ENCODE measurements at regions not wholly inside any gene's neighbourhood (a gene's known extent, or its start where the extent isn't known, plus 50 kb on each side); places are given as distances from the start of the nearest gene placed in this dataset.

- ATAC-seq (ENCODE audit: low read depth in 2 of 2) (no peak), DNase-seq (no peak)
- Histone ChIP-seq H3K9me3 (ENCODE audit: control insufficient read depth in 2 of 2, low read length in 2 of 2) (no peaks in the 10 kb centered on the region), H3K4me1 (ENCODE audit: control insufficient read depth, insufficient read depth, low read length, poor library complexity, severe bottlenecking) (no peaks in the 10 kb centered on the region), H3K36me3 (ENCODE audit: control insufficient read depth, insufficient read depth, low read length) (no peaks in the 10 kb centered on the region), H3K27ac (ENCODE audit: insufficient read depth, low read length, poor library complexity, severe bottlenecking) (no peak overlapping the region), H3K27me3 (ENCODE audit: control insufficient read depth, insufficient read depth, low read length) (no peaks in the 10 kb centered on the region), H3K4me3 (ENCODE audit: low read depth, low read length) (no peak overlapping the region)
- Mint-ChIP-seq H3K36me3 (no peaks in the 10 kb centered on the region), H3K27me3 (no peaks in the 10 kb centered on the region), H3K4me3 (no peak overlapping the region), H3K9me3 (peaks cover 0 to 4% (median 0%) of the 10 kb centered on the region in 7 donors), H3K27ac (no peak overlapping the region), H3K4me1 (no peaks in the 10 kb centered on the region)
Observed at GRCh38 chr1:90314533-90314932, 319.6 kb downstream of the ZNF326 start.

- ATAC-seq (ENCODE audit: low read depth in 2 of 2) (no peak), DNase-seq (no peak)
- Histone ChIP-seq H3K9me3 (ENCODE audit: control insufficient read depth in 2 of 2, low read length in 2 of 2) (no peaks in the 10 kb centered on the region), H3K4me3 (ENCODE audit: low read depth, low read length) (no peak overlapping the region), H3K27ac (ENCODE audit: insufficient read depth, low read length, poor library complexity, severe bottlenecking) (no peak overlapping the region), H3K36me3 (ENCODE audit: control insufficient read depth, insufficient read depth, low read length) (no peaks in the 10 kb centered on the region), H3K4me1 (ENCODE audit: control insufficient read depth, insufficient read depth, low read length, poor library complexity, severe bottlenecking) (no peaks in the 10 kb centered on the region), H3K27me3 (ENCODE audit: control insufficient read depth, insufficient read depth, low read length) (no peaks in the 10 kb centered on the region)
- Mint-ChIP-seq H3K27ac (no peak overlapping the region), H3K9me3 (peaks cover 0 to 4% (median 0%) of the 10 kb centered on the region in 7 donors), H3K27me3 (no peaks in the 10 kb centered on the region), H3K4me1 (no peaks in the 10 kb centered on the region), H3K4me3 (no peak overlapping the region), H3K36me3 (no peaks in the 10 kb centered on the region)
Observed at GRCh38 chr1:90313778-90314177, 318.9 kb downstream of the ZNF326 start.

DNA sequence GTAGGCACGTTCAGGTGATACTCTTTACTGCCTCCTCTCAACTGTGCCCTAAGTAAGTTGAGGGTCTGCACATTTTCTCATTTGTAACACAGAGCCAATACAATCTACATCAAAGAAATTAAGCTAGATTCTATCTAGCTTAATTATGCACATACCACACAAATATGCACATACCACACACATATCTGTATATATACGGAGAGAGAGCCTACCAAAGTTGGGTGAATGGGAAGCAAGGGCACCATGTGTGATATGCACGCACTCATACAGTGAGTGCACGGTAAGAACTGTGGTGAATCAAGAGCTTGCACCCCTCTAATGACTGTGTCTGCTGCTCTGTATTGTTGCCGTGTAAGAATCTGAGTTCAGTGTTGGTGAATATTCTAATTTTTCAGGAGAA, 314.9 kb downstream of the ZNF326 start:
- Mint-ChIP-seq H3K9me3 (peaks cover 0 to 7% (median 2%) of the 10 kb centered on the region in 7 donors), H3K4me3 (no peak overlapping the region), H3K27ac (no peak overlapping the region), H3K27me3 (peaks cover 5% of the 10 kb centered on the region), H3K4me1 (no peaks in the 10 kb centered on the region), H3K36me3 (no peaks in the 10 kb centered on the region)
- no peaks in the 10 kb centered on the region for H3K27me3 ChIP-seq (ENCODE audit: control insufficient read depth, insufficient read depth, low read length)
- no peaks in the 10 kb centered on the region for H3K4me1 ChIP-seq (ENCODE audit: control insufficient read depth, insufficient read depth, low read length, poor library complexity, severe bottlenecking)
- no peak for DNase-seq
- no peak overlapping the region for H3K27ac ChIP-seq (ENCODE audit: insufficient read depth, low read length, poor library complexity, severe bottlenecking)
- no peaks in the 10 kb centered on the region for H3K36me3 ChIP-seq (ENCODE audit: control insufficient read depth, insufficient read depth, low read length)
- no peak for ATAC-seq (ENCODE audit: low read depth in 2 of 2)
- no peaks in the 10 kb centered on the region for H3K9me3 ChIP-seq (ENCODE audit: control insufficient read depth in 2 of 2, low read length in 2 of 2)
- H3K4me3 ChIP-seq (ENCODE audit: low read depth, low read length), result no peak overlapping the region

GRCh38 chr1:90308421-90308820, 313.5 kb downstream of the ZNF326 start:
- Mint-ChIP-seq H3K36me3 (no peaks in the 10 kb centered on the region), H3K27me3 (peaks cover 5% of the 10 kb centered on the region), H3K27ac (no peak overlapping the region), H3K9me3 (peaks cover 0 to 14% (median 2%) of the 10 kb centered on the region in 7 donors), H3K4me1 (no peaks in the 10 kb centered on the region), H3K4me3 (no peak overlapping the region)
- DNase-seq (no peak), ATAC-seq (ENCODE audit: low read depth in 2 of 2) (no peak)
- H3K4me3 ChIP-seq (ENCODE audit: low read depth, low read length), result no peak overlapping the region
- no peak overlapping the region for H3K27ac ChIP-seq (ENCODE audit: insufficient read depth, low read length, poor library complexity, severe bottlenecking)
- no peaks in the 10 kb centered on the region for H3K9me3 ChIP-seq (ENCODE audit: control insufficient read depth in 2 of 2, low read length in 2 of 2)
- H3K36me3 ChIP-seq (ENCODE audit: control insufficient read depth, insufficient read depth, low read length), result no peaks in the 10 kb centered on the region
- no peaks in the 10 kb centered on the region for H3K4me1 ChIP-seq (ENCODE audit: control insufficient read depth, insufficient read depth, low read length, poor library complexity, severe bottlenecking)
- H3K27me3 ChIP-seq (ENCODE audit: control insufficient read depth, insufficient read depth, low read length), result no peaks in the 10 kb centered on the region

- no peaks in the 10 kb centered on the region for H3K4me1 Mint-ChIP-seq
- peaks cover 5% of the 10 kb centered on the region for H3K27me3 Mint-ChIP-seq
- Histone ChIP-seq H3K27ac (ENCODE audit: insufficient read depth, low read length, poor library complexity, severe bottlenecking) (no peak overlapping the region), H3K4me1 (ENCODE audit: control insufficient read depth, insufficient read depth, low read length, poor library complexity, severe bottlenecking) (no peaks in the 10 kb centered on the region), H3K27me3 (ENCODE audit: control insufficient read depth, insufficient read depth, low read length) (no peaks in the 10 kb centered on the region), H3K9me3 (ENCODE audit: control insufficient read depth in 2 of 2, low read length in 2 of 2) (no peaks in the 10 kb centered on the region), H3K4me3 (ENCODE audit: low read depth, low read length) (no peak overlapping the region), H3K36me3 (ENCODE audit: control insufficient read depth, insufficient read depth, low read length) (no peaks in the 10 kb centered on the region)
- peaks cover 0 to 16% (median 4%) of the 10 kb centered on the region in 7 donors for H3K9me3 Mint-ChIP-seq
- no peaks in the 10 kb centered on the region for H3K36me3 Mint-ChIP-seq
- no peak overlapping the region for H3K4me3 Mint-ChIP-seq
- ATAC-seq (ENCODE audit: low read depth in 2 of 2), result no peak
- no peak overlapping the region for H3K27ac Mint-ChIP-seq
- DNase-seq, result no peak
Observed at GRCh38 chr1:90305577-90305976, 310.7 kb downstream of the ZNF326 start.

DNA sequence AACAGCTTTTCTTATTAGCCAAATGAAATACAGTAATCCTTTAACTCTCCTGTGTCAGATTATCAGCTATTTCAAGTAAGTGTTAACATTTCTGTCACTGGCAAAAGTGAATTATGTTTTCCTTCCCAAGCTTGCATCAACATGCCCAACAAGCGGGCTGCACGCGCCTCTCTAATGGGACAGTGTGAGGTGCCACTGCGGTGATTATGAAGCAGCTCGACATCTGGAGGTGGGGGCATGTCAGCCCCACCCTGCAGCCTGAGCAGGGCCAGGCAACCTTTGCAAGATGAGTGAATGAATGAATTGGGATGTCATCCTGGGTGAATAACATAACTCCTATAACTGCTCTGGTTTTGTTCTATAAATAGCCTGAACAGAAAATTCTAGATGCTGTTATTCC, 301.4 kb downstream of the ZNF326 start:
- H3K4me1 ChIP-seq (ENCODE audit: control insufficient read depth, insufficient read depth, low read length, poor library complexity, severe bottlenecking), result no peaks in the 10 kb centered on the region
- Mint-ChIP-seq H3K4me3 (no peak overlapping the region), H3K27me3 (peaks cover 12% of the 10 kb centered on the region), H3K4me1 (no peaks in the 10 kb centered on the region), H3K27ac (no peak overlapping the region), H3K36me3 (no peaks in the 10 kb centered on the region), H3K9me3 (peaks cover 0 to 4% (median 1%) of the 10 kb centered on the region in 7 donors)
- no peak for DNase-seq
- no peaks in the 10 kb centered on the region for H3K27me3 ChIP-seq (ENCODE audit: control insufficient read depth, insufficient read depth, low read length)
- H3K4me3 ChIP-seq (ENCODE audit: low read depth, low read length), result no peak overlapping the region
- ATAC-seq (ENCODE audit: low read depth in 2 of 2), result no peak
- no peaks in the 10 kb centered on the region for H3K9me3 ChIP-seq (ENCODE audit: control insufficient read depth in 2 of 2, low read length in 2 of 2)
- H3K27ac ChIP-seq (ENCODE audit: insufficient read depth, low read length, poor library complexity, severe bottlenecking), result no peak overlapping the region
- H3K36me3 ChIP-seq (ENCODE audit: control insufficient read depth, insufficient read depth, low read length), result no peaks in the 10 kb centered on the region

GRCh38 chr1:90295534-90295933, 300.6 kb downstream of the ZNF326 start:
- H3K27ac ChIP-seq (ENCODE audit: insufficient read depth, low read length, poor library complexity, severe bottlenecking), result no peak overlapping the region
- no peaks in the 10 kb centered on the region for H3K4me1 ChIP-seq (ENCODE audit: control insufficient read depth, insufficient read depth, low read length, poor library complexity, severe bottlenecking)
- no peaks in the 10 kb centered on the region for H3K36me3 ChIP-seq (ENCODE audit: control insufficient read depth, insufficient read depth, low read length)
- H3K9me3 ChIP-seq (ENCODE audit: control insufficient read depth in 2 of 2, low read length in 2 of 2), result no peaks in the 10 kb centered on the region
- peaks cover 0 to 4% (median 1%) of the 10 kb centered on the region in 7 donors for H3K9me3 Mint-ChIP-seq
- H3K4me3 ChIP-seq (ENCODE audit: low read depth, low read length), result no peak overlapping the region
- H3K27me3 Mint-ChIP-seq, result peaks cover 12% of the 10 kb centered on the region
- no peak overlapping the region for H3K27ac Mint-ChIP-seq
- H3K4me1 Mint-ChIP-seq, result no peaks in the 10 kb centered on the region
- no peaks in the 10 kb centered on the region for H3K27me3 ChIP-seq (ENCODE audit: control insufficient read depth, insufficient read depth, low read length)
- ATAC-seq (ENCODE audit: low read depth in 2 of 2) (no peak), DNase-seq (no peak)
- no peaks in the 10 kb centered on the region for H3K36me3 Mint-ChIP-seq
- H3K4me3 Mint-ChIP-seq, result no peak overlapping the region

DNA sequence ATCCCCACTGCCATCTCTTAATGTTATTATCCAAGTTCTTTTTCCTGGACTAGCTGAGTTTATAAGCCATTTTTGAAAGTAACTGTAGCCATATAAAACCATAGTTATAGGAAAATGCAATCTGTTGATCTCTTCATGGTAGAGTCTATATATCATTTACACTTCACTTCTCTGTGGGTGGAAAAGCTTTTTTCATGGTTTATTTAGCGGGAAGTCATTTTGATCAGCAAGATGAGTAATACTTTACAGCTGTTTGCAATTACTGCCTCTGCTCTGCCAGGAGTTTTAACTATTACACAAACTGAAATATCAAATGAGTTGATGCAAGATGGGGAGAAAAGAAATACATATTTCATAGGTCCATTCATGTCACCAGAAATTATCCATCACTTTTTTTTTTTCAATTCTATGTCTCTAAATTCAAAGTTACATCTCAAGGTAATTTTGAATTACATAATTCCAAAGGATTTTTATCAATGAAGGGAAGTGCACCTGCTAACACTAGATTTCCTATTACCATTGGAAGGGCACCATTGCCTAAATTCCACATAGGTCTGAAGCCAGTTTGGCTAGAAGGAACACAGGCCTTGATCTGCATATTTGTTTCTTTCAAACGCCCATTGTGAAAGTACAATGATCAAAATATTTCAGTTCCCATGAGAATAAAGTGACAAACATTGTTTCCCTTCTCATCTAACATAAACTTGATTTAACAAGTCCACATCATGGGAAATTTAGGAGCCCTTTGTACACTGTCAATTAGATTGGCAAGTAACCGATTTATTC, 296.7 kb downstream of the ZNF326 start:
- no peaks in the 10 kb centered on the region for H3K9me3 ChIP-seq (ENCODE audit: control insufficient read depth in 2 of 2, low read length in 2 of 2)
- no peaks in the 10 kb centered on the region for H3K36me3 Mint-ChIP-seq
- no peaks in the 10 kb centered on the region for H3K4me1 ChIP-seq (ENCODE audit: control insufficient read depth, insufficient read depth, low read length, poor library complexity, severe bottlenecking)
- peaks cover 0 to 6% (median 2%) of the 10 kb centered on the region in 7 donors for H3K9me3 Mint-ChIP-seq
- no peak overlapping the region for H3K27ac ChIP-seq (ENCODE audit: insufficient read depth, low read length, poor library complexity, severe bottlenecking)
- H3K36me3 ChIP-seq (ENCODE audit: control insufficient read depth, insufficient read depth, low read length), result no peaks in the 10 kb centered on the region
- H3K4me3 Mint-ChIP-seq, result no peak overlapping the region
- H3K27ac Mint-ChIP-seq, result no peak overlapping the region
- no peaks in the 10 kb centered on the region for H3K4me1 Mint-ChIP-seq
- H3K27me3 ChIP-seq (ENCODE audit: control insufficient read depth, insufficient read depth, low read length), result no peaks in the 10 kb centered on the region
- DNase-seq, result no peak
- peaks cover 5% of the 10 kb centered on the region for H3K27me3 Mint-ChIP-seq
- H3K4me3 ChIP-seq (ENCODE audit: low read depth, low read length), result no peak overlapping the region
- ATAC-seq (ENCODE audit: low read depth in 2 of 2), result no peak
